GM12878 (cell line): ENCODE measurements at regions not wholly inside any gene's neighbourhood (a gene's known extent, or its start where the extent isn't known, plus 50 kb on each side); places are given as distances from the start of the nearest gene placed in this dataset.

Experiments
- ATAC-seq: fragments of 200-7000 bp; cut with Tn5 transposase; 3 replicates; pipeline ENCODE4 v1.9.1; 2020; ENCODE audit warnings: mild to moderate bottlenecking, moderate library complexity
- BruUV-seq: library from RNA; stranded (reverse); fragments of 400-500 nt; replicated peaks from 2 replicates; lab custom pipeline; 2021; lab: Mats Ljungman, UMichigan
- CTCF ChIA-PET: fragments of 300-600 bp; sonication (Branson Sonifier 250); formaldehyde crosslinking; extraction: SDS; loops from one replicate; lab custom pipeline; 2021; ENCODE audit warnings: inconsistent platforms; lab: Yijun Ruan, JAX
- POLR2A ChIA-PET: fragments of 350-600 bp; formaldehyde crosslinking; extraction: SDS; loops from one replicate; lab custom pipeline; 2021; ENCODE audit warnings: inconsistent platforms; lab: Charles Lee
- RAD21 ChIA-PET: fragments of 300-600 bp; sonication (Branson Sonifier 250); formaldehyde crosslinking; loops from one replicate; lab custom pipeline; 2023; ENCODE audit warnings: antibody characterized with exemption; ENCODE audit not compliant: unreplicated experiment; lab: Charles Lee
- SMC1A ChIA-PET: fragments of 300-600 bp; sonication (Branson Sonifier 250); formaldehyde crosslinking; loops from one replicate; lab custom pipeline; 2023; ENCODE audit not compliant: unreplicated experiment, uncharacterized antibody; lab: Charles Lee
- DNase-seq: peaks from one replicate; pipeline ENCODE4 v3.0.0-alpha.2; 2011; ENCODE audit warnings: low read depth, low spot score
- FAIRE-seq: peaks from 3 replicates; lab custom pipeline; 2011; peaks lifted over from hg19 to GRCh38; lab: Jason Lieb, UNC
- H2AFZ ChIP-seq: 2 replicates; pipeline ENCODE4 v1.6.0; 2011; ENCODE audit warnings: low read depth, low read length, control low read depth; ENCODE audit not compliant: control insufficient read depth
- H3K27ac ChIP-seq: 2 replicates; pipeline ENCODE4 v1.5.1; 2011; ENCODE audit warnings: control low read depth; ENCODE audit not compliant: control insufficient read depth, insufficient read depth
- H3K27me3 ChIP-seq, 2 experiments: replicated peaks in 1 of 2; 2 replicates each; pipeline versions ENCODE4 v1.6.0 to v1.6.1; 2011; ENCODE audit warnings: low read length in 1 of 2; ENCODE audit not compliant: control insufficient read depth in 2 of 2, insufficient read depth in 2 of 2
- H3K36me3 ChIP-seq, 2 experiments: 2 replicates each; pipeline ENCODE4 v1.5.1; 2011; ENCODE audit warnings: low read length in 1 of 2; ENCODE audit not compliant: control insufficient read depth in 2 of 2, insufficient read depth in 2 of 2
- H3K4me1 ChIP-seq: 2 replicates; pipeline ENCODE4 v1.6.1; 2011; ENCODE audit warnings: mild to moderate bottlenecking, low read length, moderate library complexity, mixed read lengths; ENCODE audit not compliant: control insufficient read depth, insufficient read depth
- H3K4me2 ChIP-seq: 2 replicates; pipeline ENCODE4 v1.6.0; 2011; ENCODE audit warnings: control low read depth; ENCODE audit not compliant: control insufficient read depth, insufficient read depth
- H3K4me3 ChIP-seq: fragments of 200-600 bp; sonication (generic); 2 replicates; pipeline ENCODE4 v1.5.1; 2016
- H3K79me2 ChIP-seq: 2 replicates; pipeline ENCODE4 v1.6.0; 2011; ENCODE audit warnings: low read length; ENCODE audit not compliant: control insufficient read depth, insufficient read depth
- H3K9ac ChIP-seq: 2 replicates; pipeline ENCODE4 v1.8.0; 2011; ENCODE audit warnings: low read length, control low read depth, mixed read lengths; ENCODE audit not compliant: control insufficient read depth, insufficient read depth
- H3K9me3 ChIP-seq: replicated peaks from 3 replicates; pipeline ENCODE4 v1.5.1; 2011; ENCODE audit warnings: mild to moderate bottlenecking, low read length; ENCODE audit not compliant: control insufficient read depth, insufficient read depth
- H4K20me1 ChIP-seq: 2 replicates; pipeline ENCODE4 v1.6.0; 2011; ENCODE audit not compliant: control insufficient read depth, insufficient read depth
- CREM ChIP-seq: IDR thresholded peaks from 2 replicates; pipeline ENCODE4 v1.6.1; 2014; ENCODE audit warnings: antibody characterized with exemption, low read depth
- FOXM1 ChIP-seq: IDR thresholded peaks from 2 replicates; pipeline ENCODE4 v1.6.1; 2012; ENCODE audit warnings: low read depth, mild to moderate bottlenecking, inconsistent platforms, low read length, moderate library complexity
- MEF2A ChIP-seq: IDR thresholded peaks from 2 replicates; pipeline ENCODE4 v1.6.1; 2011; ENCODE audit warnings: low read depth, mild to moderate bottlenecking, low read length, moderate library complexity; ENCODE audit not compliant: insufficient read depth
- PAX8 ChIP-seq: fragments of 450-650 bp; IDR thresholded peaks from 2 replicates; pipeline ENCODE4 v1.6.1; 2017; ENCODE audit warnings: mild to moderate bottlenecking, moderate library complexity
- PML ChIP-seq: IDR thresholded peaks from 2 replicates; pipeline ENCODE4 v1.6.1; 2012; ENCODE audit warnings: low read length, inconsistent platforms
- POU2F2 ChIP-seq: IDR thresholded peaks from 3 replicates; pipeline ENCODE4 v1.6.1; 2011; ENCODE audit warnings: low read depth, mild to moderate bottlenecking, low read length, borderline replicate concordance
- RAD21 ChIP-seq: IDR thresholded peaks from 2 replicates; pipeline ENCODE4 v1.6.1; 2011; ENCODE audit warnings: mild to moderate bottlenecking, low read depth, low read length, moderate library complexity; ENCODE audit not compliant: insufficient read depth
- RB1 ChIP-seq: fragments of 450-650 bp; formaldehyde crosslinking; IDR thresholded peaks from 2 replicates; pipeline ENCODE4 v1.6.1; 2017; ENCODE audit warnings: mild to moderate bottlenecking, borderline replicate concordance
- SIN3A ChIP-seq: IDR thresholded peaks from 2 replicates; pipeline ENCODE4 v1.6.1; 2012; ENCODE audit warnings: low read depth, low read length, improper control_type of control experiment
- SPI1 ChIP-seq: IDR thresholded peaks from 2 replicates; pipeline ENCODE4 v1.6.1; 2011; ENCODE audit warnings: low read depth, mild to moderate bottlenecking, low read length, moderate library complexity, borderline replicate concordance; ENCODE audit not compliant: insufficient read depth
- TCF3 ChIP-seq: IDR thresholded peaks from 2 replicates; pipeline ENCODE4 v1.6.1; 2012; ENCODE audit warnings: low read depth, mild to moderate bottlenecking, low read length, borderline replicate concordance; ENCODE audit not compliant: insufficient read depth
- WRNIP1 ChIP-seq: IDR thresholded peaks from 2 replicates; pipeline ENCODE4 v1.6.1; 2011; ENCODE audit warnings: low read depth, low read length, improper control_type of control experiment, borderline replicate concordance
- ZBED1 ChIP-seq: IDR thresholded peaks from 2 replicates; pipeline ENCODE4 v1.6.1; 2016; ENCODE audit warnings: borderline replicate concordance
- ZNF24 ChIP-seq: fragments of 450-650 bp; IDR thresholded peaks from 2 replicates; pipeline ENCODE4 v1.6.1; 2017; ENCODE audit warnings: antibody characterized with exemption, mild to moderate bottlenecking
- WGBS: methylation state at CpG from one replicate; pipeline ENCODE4 v1.1.6; 2016; ENCODE audit warnings: low lambda C conversion rate; ENCODE audit not compliant: insufficient replicate concordance, insufficient coverage; ENCODE audit errors: missing lambda C conversion rate; 5-methylcytosine and 5-hydroxymethylcytosine counted together
- in situ Hi-C: fragments of 300-500 bp; cut with MboI; formaldehyde crosslinking; loops from 9 replicates; pipeline ENCODE4 v1.14.3; 2018; ENCODE audit warnings: mixed read lengths
- intact Hi-C: fragments of 100-400 bp; cut with micrococcal nuclease; formaldehyde crosslinking; loops from one replicate; pipeline ENCODE4 v1.14.2; 2022; ENCODE audit not compliant: unreplicated experiment
- TF ChIP-seq, protein P1 (sequence below): fragments of 450-650 bp; IDR thresholded peaks from 2 replicates; pipeline ENCODE4 v1.6.1; 2014; ENCODE audit warnings: mild to moderate bottlenecking
- TF ChIP-seq, protein P2 (sequence below): fragments of 450-650 bp; IDR thresholded peaks from 2 replicates; pipeline ENCODE4 v1.6.1; 2017; ENCODE audit warnings: borderline replicate concordance

DNA sequence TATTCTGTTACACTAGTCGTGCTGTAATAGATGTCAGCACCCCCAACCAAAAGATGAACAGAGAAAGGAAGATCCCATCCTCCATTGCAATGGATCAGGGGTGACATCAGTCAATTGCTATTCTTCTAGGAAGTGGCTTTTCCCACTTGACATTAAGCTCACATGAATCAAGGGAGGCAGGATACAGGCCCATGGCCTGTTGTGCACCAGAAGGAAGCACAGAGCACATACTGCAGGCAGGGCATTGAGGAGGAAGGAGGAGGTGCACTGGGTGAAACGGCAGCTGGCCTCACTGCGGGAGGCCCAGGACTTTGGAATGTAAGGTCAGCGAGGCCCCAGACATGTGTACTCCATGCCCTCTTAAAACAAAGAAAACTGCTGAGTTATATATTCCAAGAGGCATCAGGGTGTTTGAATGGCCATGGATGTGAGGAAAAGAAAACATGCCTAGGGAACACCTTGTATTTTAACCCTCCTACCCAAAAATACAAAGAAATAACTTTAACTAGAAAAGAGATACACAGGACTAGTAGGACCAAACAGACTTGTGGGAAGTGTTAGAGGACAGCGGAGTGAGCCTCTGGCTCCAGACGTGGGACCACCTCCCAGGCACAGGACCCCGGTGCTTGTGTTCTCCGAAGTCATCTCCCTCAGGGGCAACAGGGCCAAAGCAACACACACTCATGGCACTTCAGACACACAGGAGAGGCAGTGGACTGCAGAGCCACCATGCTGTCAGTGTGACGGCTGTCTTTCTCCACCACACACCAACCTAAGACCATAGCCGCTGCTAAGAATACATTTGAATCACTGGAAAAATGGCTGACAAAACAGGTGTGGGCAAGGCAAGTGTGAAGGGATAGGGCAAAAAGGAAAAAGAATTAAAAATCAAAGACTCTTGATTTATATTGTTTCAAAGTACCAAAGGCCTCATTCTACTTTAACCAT lies 51.4 kb upstream of the RIOK3 start:
- in situ Hi-C loops = no loop called here
- ATAC-seq = no peak
- no peak for FAIRE-seq
- 96% methylated on average over 8 of the region's 10 CpGs for WGBS
- H3K4me1 ChIP-seq = no peaks in the 10 kb centered on the region
- H3K27ac ChIP-seq = no peak overlapping the region
- no peaks in the 10 kb centered on the region for H4K20me1 ChIP-seq
- no peak overlapping the region for H3K4me2 ChIP-seq
- BruUV-seq = no TSS peak
- no peaks in the 10 kb centered on the region; a peak in 1 of 4 replicates for H3K36me3 ChIP-seq
- no peak overlapping the region for H2AFZ ChIP-seq
- ChIA-PET CTCF (interaction anchor here (1.1 to 1.3 kb wide), 2 partner anchors 10 to 336 kb away, joined by 3 to 4 read pairs; no protein-coding TSS in a partner anchor), SMC1A (interaction anchor here (0.6 to 0.9 kb wide), 2 partner anchors 10 to 23 kb away, joined by 4 read pairs; no protein-coding TSS in a partner anchor), RAD21 (no interaction called here), POLR2A (no interaction called here)
- no peak overlapping the region for H3K4me3 ChIP-seq
- intact Hi-C loops = no loop called here
- no peak for DNase-seq
- no peak overlapping the region for H3K9ac ChIP-seq
- no peaks in the 10 kb centered on the region for H3K79me2 ChIP-seq
- H3K9me3 ChIP-seq = no peaks in the 10 kb centered on the region
- TF ChIP-seq SIN3A (no peak), PAX8 (no peak), CREM (no peak), TCF3 (no peak), ZBED1 (no peak), PML (no peak), RB1 (no peak), POU2F2 (no peak), SPI1 (no peak), RAD21 (no peak), MEF2A (no peak), FOXM1 (no peak), ZNF24 (no peak), WRNIP1 (no peak)
- TF ChIP-seq, protein P1, sequence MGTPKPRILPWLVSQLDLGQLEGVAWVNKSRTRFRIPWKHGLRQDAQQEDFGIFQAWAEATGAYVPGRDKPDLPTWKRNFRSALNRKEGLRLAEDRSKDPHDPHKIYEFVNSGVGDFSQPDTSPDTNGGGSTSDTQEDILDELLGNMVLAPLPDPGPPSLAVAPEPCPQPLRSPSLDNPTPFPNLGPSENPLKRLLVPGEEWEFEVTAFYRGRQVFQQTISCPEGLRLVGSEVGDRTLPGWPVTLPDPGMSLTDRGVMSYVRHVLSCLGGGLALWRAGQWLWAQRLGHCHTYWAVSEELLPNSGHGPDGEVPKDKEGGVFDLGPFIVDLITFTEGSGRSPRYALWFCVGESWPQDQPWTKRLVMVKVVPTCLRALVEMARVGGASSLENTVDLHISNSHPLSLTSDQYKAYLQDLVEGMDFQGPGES = no peak
- TF ChIP-seq, protein P2, sequence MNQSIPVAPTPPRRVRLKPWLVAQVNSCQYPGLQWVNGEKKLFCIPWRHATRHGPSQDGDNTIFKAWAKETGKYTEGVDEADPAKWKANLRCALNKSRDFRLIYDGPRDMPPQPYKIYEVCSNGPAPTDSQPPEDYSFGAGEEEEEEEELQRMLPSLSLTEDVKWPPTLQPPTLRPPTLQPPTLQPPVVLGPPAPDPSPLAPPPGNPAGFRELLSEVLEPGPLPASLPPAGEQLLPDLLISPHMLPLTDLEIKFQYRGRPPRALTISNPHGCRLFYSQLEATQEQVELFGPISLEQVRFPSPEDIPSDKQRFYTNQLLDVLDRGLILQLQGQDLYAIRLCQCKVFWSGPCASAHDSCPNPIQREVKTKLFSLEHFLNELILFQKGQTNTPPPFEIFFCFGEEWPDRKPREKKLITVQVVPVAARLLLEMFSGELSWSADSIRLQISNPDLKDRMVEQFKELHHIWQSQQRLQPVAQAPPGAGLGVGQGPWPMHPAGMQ = no peak
- no peaks in the 10 kb centered on the region for H3K27me3 ChIP-seq
